ENCODE measurements at regions not wholly inside any gene's neighbourhood (a gene's known extent, or its start where the extent isn't known, plus 50 kb on each side); places are given as distances from the start of the nearest gene placed in this dataset.

- H3K27ac ChIP-seq (ENCODE audit: low read depth, low read length), result no peak overlapping the region
- no peaks in the 10 kb centered on the region for H3K36me3 ChIP-seq (ENCODE audit: insufficient read depth, low read length)
- peaks cover 17% of the 10 kb centered on the region for H3K27me3 ChIP-seq (ENCODE audit: insufficient read depth, low read length)
- H3K79me2 ChIP-seq (ENCODE audit: control insufficient read depth, insufficient read depth, low read length, unreplicated experiment), result no peaks in the 10 kb centered on the region
- no peaks in the 10 kb centered on the region for H3K4me1 ChIP-seq (ENCODE audit: control insufficient read depth, insufficient read depth, low read length, unreplicated experiment)
- H2AFZ ChIP-seq (ENCODE audit: low read length, unreplicated experiment), result no peak overlapping the region
- no peak overlapping the region for H3K4me3 ChIP-seq (ENCODE audit: low read depth, low read length)
Observed at GRCh38 chr20:60078351-60079250, 120.4 kb downstream of the CDH26 start.

GRCh38 chr20:60080401-60080800 is 122.2 kb downstream of the CDH26 start:
- Histone ChIP-seq H3K4me1 (ENCODE audit: control insufficient read depth, insufficient read depth, low read length, unreplicated experiment) (no peaks in the 10 kb centered on the region), H3K27me3 (ENCODE audit: insufficient read depth, low read length) (peaks cover 20% of the 10 kb centered on the region; the same call in 1 of the 2 replicates), H3K36me3 (ENCODE audit: insufficient read depth, low read length) (no peaks in the 10 kb centered on the region), H3K4me3 (ENCODE audit: low read depth, low read length) (no peak overlapping the region), H2AFZ (ENCODE audit: low read length, unreplicated experiment) (no peak overlapping the region), H3K27ac (ENCODE audit: low read depth, low read length) (no peak overlapping the region), H3K79me2 (ENCODE audit: control insufficient read depth, insufficient read depth, low read length, unreplicated experiment) (no peaks in the 10 kb centered on the region)

- H3K36me3 ChIP-seq (ENCODE audit: insufficient read depth, low read length), result no peaks in the 10 kb centered on the region
- no peak overlapping the region for H3K4me3 ChIP-seq (ENCODE audit: low read depth, low read length)
- H2AFZ ChIP-seq (ENCODE audit: low read length, unreplicated experiment), result no peak overlapping the region
- peaks cover 4% of the 10 kb centered on the region for H3K4me1 ChIP-seq (ENCODE audit: control insufficient read depth, insufficient read depth, low read length, unreplicated experiment)
- no peaks in the 10 kb centered on the region for H3K79me2 ChIP-seq (ENCODE audit: control insufficient read depth, insufficient read depth, low read length, unreplicated experiment)
- H3K27me3 ChIP-seq (ENCODE audit: insufficient read depth, low read length), result peaks cover 35% of the 10 kb centered on the region
- H3K27ac ChIP-seq (ENCODE audit: low read depth, low read length), result no peak overlapping the region
Observed at GRCh38 chr20:60085551-60086132, 127.4 kb downstream of the CDH26 start.

- H3K4me3 ChIP-seq (ENCODE audit: low read depth, low read length), result peak overlapping the region; percentile 65
- H2AFZ ChIP-seq (ENCODE audit: low read length, unreplicated experiment), result peak overlapping the region; percentile 62
- peaks cover 4% of the 10 kb centered on the region for H3K4me1 ChIP-seq (ENCODE audit: control insufficient read depth, insufficient read depth, low read length, unreplicated experiment)
- H3K27me3 ChIP-seq (ENCODE audit: insufficient read depth, low read length), result peaks cover 32% of the 10 kb centered on the region
- no peaks in the 10 kb centered on the region for H3K79me2 ChIP-seq (ENCODE audit: control insufficient read depth, insufficient read depth, low read length, unreplicated experiment)
- H3K36me3 ChIP-seq (ENCODE audit: insufficient read depth, low read length), result no peaks in the 10 kb centered on the region
- no peak overlapping the region for H3K27ac ChIP-seq (ENCODE audit: low read depth, low read length)
Observed at GRCh38 chr20:60086821-60087562, 128.8 kb downstream of the CDH26 start.

GRCh38 chr20:60087563-60088105 is 129.4 kb downstream of the CDH26 start:
- Histone ChIP-seq H3K4me1 (ENCODE audit: control insufficient read depth, insufficient read depth, low read length, unreplicated experiment) (peaks cover 4% of the 10 kb centered on the region), H2AFZ (ENCODE audit: low read length, unreplicated experiment) (peak overlapping the region; percentile 60), H3K27me3 (ENCODE audit: insufficient read depth, low read length) (peaks cover 32% of the 10 kb centered on the region), H3K79me2 (ENCODE audit: control insufficient read depth, insufficient read depth, low read length, unreplicated experiment) (no peaks in the 10 kb centered on the region), H3K4me3 (ENCODE audit: low read depth, low read length) (peak overlapping the region; percentile 65), H3K36me3 (ENCODE audit: insufficient read depth, low read length) (no peaks in the 10 kb centered on the region), H3K27ac (ENCODE audit: low read depth, low read length) (no peak overlapping the region)

GRCh38 chr20:60088236-60088635 is 130.0 kb downstream of the CDH26 start:
- H3K4me3 ChIP-seq (ENCODE audit: low read depth, low read length), result no peak overlapping the region
- H3K36me3 ChIP-seq (ENCODE audit: insufficient read depth, low read length), result no peaks in the 10 kb centered on the region
- peaks cover 4% of the 10 kb centered on the region for H3K4me1 ChIP-seq (ENCODE audit: control insufficient read depth, insufficient read depth, low read length, unreplicated experiment)
- H3K79me2 ChIP-seq (ENCODE audit: control insufficient read depth, insufficient read depth, low read length, unreplicated experiment), result no peaks in the 10 kb centered on the region
- H3K27me3 ChIP-seq (ENCODE audit: insufficient read depth, low read length), result peaks cover 32% of the 10 kb centered on the region
- no peak overlapping the region for H3K27ac ChIP-seq (ENCODE audit: low read depth, low read length)
- H2AFZ ChIP-seq (ENCODE audit: low read length, unreplicated experiment), result no peak overlapping the region

- no peaks in the 10 kb centered on the region for H3K36me3 ChIP-seq (ENCODE audit: insufficient read depth, low read length)
- H3K4me1 ChIP-seq (ENCODE audit: control insufficient read depth, insufficient read depth, low read length, unreplicated experiment), result peaks cover 4% of the 10 kb centered on the region
- no peak overlapping the region for H3K27ac ChIP-seq (ENCODE audit: low read depth, low read length)
- no peak overlapping the region for H3K4me3 ChIP-seq (ENCODE audit: low read depth, low read length)
- H3K27me3 ChIP-seq (ENCODE audit: insufficient read depth, low read length), result peaks cover 23% of the 10 kb centered on the region
- H3K79me2 ChIP-seq (ENCODE audit: control insufficient read depth, insufficient read depth, low read length, unreplicated experiment), result no peaks in the 10 kb centered on the region
- no peak overlapping the region for H2AFZ ChIP-seq (ENCODE audit: low read length, unreplicated experiment)
Observed at GRCh38 chr20:60090631-60091030, 132.4 kb downstream of the CDH26 start.

- Histone ChIP-seq H2AFZ (ENCODE audit: low read length, unreplicated experiment) (no peak overlapping the region), H3K4me3 (ENCODE audit: low read depth, low read length) (no peak overlapping the region), H3K27ac (ENCODE audit: low read depth, low read length) (no peak overlapping the region), H3K27me3 (ENCODE audit: insufficient read depth, low read length) (peaks cover 19% of the 10 kb centered on the region), H3K4me1 (ENCODE audit: control insufficient read depth, insufficient read depth, low read length, unreplicated experiment) (peaks cover 4% of the 10 kb centered on the region), H3K79me2 (ENCODE audit: control insufficient read depth, insufficient read depth, low read length, unreplicated experiment) (no peaks in the 10 kb centered on the region), H3K36me3 (ENCODE audit: insufficient read depth, low read length) (no peaks in the 10 kb centered on the region)
Observed at GRCh38 chr20:60091305-60091704, 133.1 kb downstream of the CDH26 start.

- no peaks in the 10 kb centered on the region for H3K36me3 ChIP-seq (ENCODE audit: insufficient read depth, low read length)
- no peak overlapping the region for H2AFZ ChIP-seq (ENCODE audit: low read length, unreplicated experiment)
- H3K4me3 ChIP-seq (ENCODE audit: low read depth, low read length), result no peak overlapping the region
- H3K27ac ChIP-seq (ENCODE audit: low read depth, low read length), result no peak overlapping the region
- H3K4me1 ChIP-seq (ENCODE audit: control insufficient read depth, insufficient read depth, low read length, unreplicated experiment), result peaks cover 4% of the 10 kb centered on the region
- no peaks in the 10 kb centered on the region for H3K79me2 ChIP-seq (ENCODE audit: control insufficient read depth, insufficient read depth, low read length, unreplicated experiment)
- H3K27me3 ChIP-seq (ENCODE audit: insufficient read depth, low read length), result peaks cover 17% of the 10 kb centered on the region
Observed at GRCh38 chr20:60091861-60092260, 133.6 kb downstream of the CDH26 start.

GRCh38 chr20:60092729-60093128 is 134.5 kb downstream of the CDH26 start:
- H3K79me2 ChIP-seq (ENCODE audit: control insufficient read depth, insufficient read depth, low read length, unreplicated experiment), result no peaks in the 10 kb centered on the region
- H3K4me3 ChIP-seq (ENCODE audit: low read depth, low read length), result no peak overlapping the region
- H2AFZ ChIP-seq (ENCODE audit: low read length, unreplicated experiment), result no peak overlapping the region
- no peak overlapping the region for H3K27ac ChIP-seq (ENCODE audit: low read depth, low read length)
- no peaks in the 10 kb centered on the region for H3K4me1 ChIP-seq (ENCODE audit: control insufficient read depth, insufficient read depth, low read length, unreplicated experiment)
- H3K27me3 ChIP-seq (ENCODE audit: insufficient read depth, low read length), result peaks cover 18% of the 10 kb centered on the region; the same call in 1 of the 2 replicates
- H3K36me3 ChIP-seq (ENCODE audit: insufficient read depth, low read length), result no peaks in the 10 kb centered on the region

All from ACC112 (cell line).